ENCODE measurements at regions not wholly inside any gene's neighbourhood (a gene's known extent, or its start where the extent isn't known, plus 50 kb on each side); places are given as distances from the start of the nearest gene placed in this dataset.

GRCh38 chr12:130104571-130105106, 57.6 kb upstream of the FZD10 start:
- Histone ChIP-seq H3K27me3 (peaks cover 0 to 42% (median 19%) of the 10 kb centered on the region in 7 donors), H3K4me1 (peaks cover 0 to 4% (median 0%) of the 10 kb centered on the region in 9 donors), H3K36me3 (no peaks in the 10 kb centered on the region), H3K4me3 (no peak overlapping the region), H3K9me3 (peaks cover 0 to 13% (median 0%) of the 10 kb centered on the region in 11 donors), H3K27ac (no peak overlapping the region)
- no peak for TF ChIP-seq CTCF (IDR thresholded peaks at IDR 0.05)
- 3 to 5% methylated on average over 16 of the region's 16 CpGs for WGBS, 2 donors
- ATAC-seq, result peak in 2 of 8 donors; percentile 29 to 35
- intact Hi-C loops (cut with DNase I), result no loop called here
- DNase-seq, result no peak

- intact Hi-C loops (cut with DNase I), result no loop called here
- Histone ChIP-seq H3K27ac (no peak overlapping the region), H3K36me3 (no peaks in the 10 kb centered on the region), H3K9me3 (peaks cover 0 to 13% (median 0%) of the 10 kb centered on the region in 11 donors), H3K27me3 (peaks cover 0 to 22% (median 11%) of the 10 kb centered on the region in 7 donors), H3K4me3 (no peak overlapping the region), H3K4me1 (peaks cover 0 to 4% (median 0%) of the 10 kb centered on the region in 9 donors)
- DNase-seq (no peak), ATAC-seq (no peak)
- 89 to 90% methylated on average over 16 of the region's 16 CpGs for WGBS, 2 donors
- no peak for TF ChIP-seq CTCF (IDR thresholded peaks at IDR 0.05)
These were observed 53.0 kb upstream of the FZD10 start for GRCh38 chr12:130109062-130109945.

- Histone ChIP-seq H3K4me3 (no peak overlapping the region), H3K27ac (no peak overlapping the region), H3K9me3 (peaks cover 0 to 13% (median 0%) of the 10 kb centered on the region in 11 donors), H3K4me1 (no peaks in the 10 kb centered on the region), H3K27me3 (peaks cover 0 to 20% (median 6%) of the 10 kb centered on the region in 7 donors), H3K36me3 (no peaks in the 10 kb centered on the region)
- 56 to 60% methylated on average over 8 of the region's 8 CpGs for WGBS, 2 donors
- ATAC-seq (no peak), DNase-seq (no peak)
- no peak for TF ChIP-seq CTCF (IDR thresholded peaks at IDR 0.05)
- intact Hi-C loops (cut with DNase I), result no loop called here
These were observed 51.4 kb upstream of the FZD10 start for GRCh38 chr12:130110914-130111313.

- no peak for TF ChIP-seq CTCF (IDR thresholded peaks at IDR 0.05)
- Histone ChIP-seq H3K36me3 (no peaks in the 10 kb centered on the region), H3K4me1 (no peaks in the 10 kb centered on the region), H3K9me3 (peaks cover 0 to 9% (median 0%) of the 10 kb centered on the region in 11 donors), H3K27me3 (peaks cover 0 to 20% (median 4%) of the 10 kb centered on the region in 7 donors), H3K4me3 (no peak overlapping the region), H3K27ac (no peak overlapping the region)
- 80 to 82% methylated on average over 6 of the region's 6 CpGs for WGBS, 2 donors
- intact Hi-C loops (cut with DNase I), result no loop called here
- DNase-seq (no peak), ATAC-seq (no peak)
These were observed 50.2 kb upstream of the FZD10 start for GRCh38 chr12:130111965-130112496.

Measured in heart right ventricle (tissue), 16 donors.